ENCODE measurements at regions not wholly inside any gene's neighbourhood (a gene's known extent, or its start where the extent isn't known, plus 50 kb on each side); places are given as distances from the start of the nearest gene placed in this dataset.

DNA sequence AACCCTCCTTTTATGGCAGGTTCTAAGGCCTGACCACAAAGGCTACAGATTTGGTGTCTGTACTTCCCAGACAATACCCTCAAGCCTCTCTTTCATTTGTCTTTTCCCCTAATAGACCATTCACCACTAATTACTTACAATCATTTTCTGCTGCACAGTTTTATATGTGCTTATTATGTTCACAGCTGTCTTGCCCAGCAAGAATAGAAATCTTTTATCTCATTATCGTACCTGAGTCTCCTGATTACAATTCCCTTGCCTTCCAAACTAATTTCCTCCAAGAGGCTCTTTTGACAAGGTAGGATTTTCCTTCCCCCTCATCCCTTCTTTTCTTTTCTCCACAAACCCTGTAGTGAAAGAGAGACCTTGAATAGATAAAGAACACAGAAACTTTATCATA is 352.5 kb upstream of the FMR1 start:
- TF ChIP-seq POLR2AphosphoS5 (IDR thresholded peaks at IDR 0.05; ENCODE audit: low read depth, low read length) (no peak), RCOR1 (IDR thresholded peaks at IDR 0.05; ENCODE audit: low read length) (no peak), TAF1 (IDR thresholded peaks at IDR 0.05; ENCODE audit: borderline replicate concordance, low read depth, low read length) (no peak), NFIC (IDR thresholded peaks at IDR 0.05; ENCODE audit: borderline replicate concordance) (no peak)
- TF ChIP-seq, protein P1, sequence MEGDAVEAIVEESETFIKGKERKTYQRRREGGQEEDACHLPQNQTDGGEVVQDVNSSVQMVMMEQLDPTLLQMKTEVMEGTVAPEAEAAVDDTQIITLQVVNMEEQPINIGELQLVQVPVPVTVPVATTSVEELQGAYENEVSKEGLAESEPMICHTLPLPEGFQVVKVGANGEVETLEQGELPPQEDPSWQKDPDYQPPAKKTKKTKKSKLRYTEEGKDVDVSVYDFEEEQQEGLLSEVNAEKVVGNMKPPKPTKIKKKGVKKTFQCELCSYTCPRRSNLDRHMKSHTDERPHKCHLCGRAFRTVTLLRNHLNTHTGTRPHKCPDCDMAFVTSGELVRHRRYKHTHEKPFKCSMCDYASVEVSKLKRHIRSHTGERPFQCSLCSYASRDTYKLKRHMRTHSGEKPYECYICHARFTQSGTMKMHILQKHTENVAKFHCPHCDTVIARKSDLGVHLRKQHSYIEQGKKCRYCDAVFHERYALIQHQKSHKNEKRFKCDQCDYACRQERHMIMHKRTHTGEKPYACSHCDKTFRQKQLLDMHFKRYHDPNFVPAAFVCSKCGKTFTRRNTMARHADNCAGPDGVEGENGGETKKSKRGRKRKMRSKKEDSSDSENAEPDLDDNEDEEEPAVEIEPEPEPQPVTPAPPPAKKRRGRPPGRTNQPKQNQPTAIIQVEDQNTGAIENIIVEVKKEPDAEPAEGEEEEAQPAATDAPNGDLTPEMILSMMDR (IDR thresholded peaks at IDR 0.05), result no peak

All from SK-N-SH (cell line).